Right lung (tissue), 2 donors: ENCODE measurements at regions not wholly inside any gene's neighbourhood (a gene's known extent, or its start where the extent isn't known, plus 50 kb on each side); places are given as distances from the start of the nearest gene placed in this dataset.
"Not testable (repeated sequence)": the region's sequence is repeated elsewhere in the genome, so short reads cannot be mapped to it uniquely, and the experiment has no call there.

Experiments
- DNase-seq, 2 donors: peaks; one replicate each; pipeline ENCODE4 v3.0.0-alpha.2; 2013

DNA sequence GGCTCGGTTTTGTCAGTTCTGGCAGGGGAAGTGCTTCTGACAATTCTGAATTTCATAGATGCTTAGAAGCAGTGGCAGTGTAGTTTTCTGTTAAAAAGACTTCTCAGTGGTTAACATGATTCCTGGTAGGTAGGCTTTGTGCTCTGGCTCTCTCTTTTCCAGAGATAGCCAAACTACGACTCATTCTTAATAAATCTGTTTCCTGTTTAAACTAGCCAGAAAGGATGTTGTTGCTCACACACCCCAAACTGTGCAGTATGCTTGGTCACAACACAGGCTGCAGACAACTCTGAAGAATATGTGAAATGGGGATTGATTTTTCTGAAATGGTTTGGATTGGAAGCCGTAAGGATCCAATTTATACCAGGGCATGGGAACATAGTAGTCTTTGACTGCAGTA is 711.5 kb downstream of the PCDH17 start:
- no peak for DNase-seq

DNA sequence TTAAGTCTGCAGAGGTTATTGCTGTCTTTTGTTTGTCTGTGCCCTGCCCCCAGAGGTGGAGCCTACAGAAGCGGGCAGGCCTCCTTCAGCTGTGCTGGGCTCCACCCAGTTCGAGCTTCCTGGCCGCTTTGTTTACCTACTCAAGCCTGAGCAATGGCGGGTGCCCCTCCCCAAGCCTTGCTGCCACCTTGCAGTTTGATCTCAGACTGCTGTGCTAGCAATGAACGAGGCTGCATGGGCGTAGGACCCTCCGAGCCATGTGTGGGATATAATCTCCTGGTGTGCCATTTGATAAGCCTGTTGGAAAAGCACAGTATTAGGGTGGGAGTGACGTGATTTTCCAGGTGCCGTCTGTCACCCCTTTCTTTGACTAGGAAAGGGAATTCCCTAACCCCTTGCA is 720.6 kb downstream of the PCDH17 start:
- not testable (repeated sequence) for DNase-seq

DNA sequence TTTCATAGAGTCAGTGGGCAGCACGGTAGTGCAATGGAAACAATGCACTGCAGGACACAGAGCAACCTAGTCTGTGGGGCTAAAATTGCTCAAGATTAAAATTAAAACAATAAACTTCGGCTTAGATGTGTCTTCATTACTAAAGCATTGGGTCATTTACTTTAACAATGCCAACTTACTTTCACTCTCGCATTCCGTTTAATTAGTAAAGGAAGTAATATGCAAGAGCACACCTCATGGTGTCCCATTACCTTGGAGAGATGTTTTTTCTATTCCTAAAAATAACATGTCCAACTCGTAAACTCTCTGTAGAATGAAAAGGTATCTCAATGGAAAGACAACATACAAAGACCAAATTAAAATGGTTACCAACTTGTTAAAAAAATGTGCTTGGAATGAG is 738.4 kb downstream of the PCDH17 start:
- no peak for DNase-seq

- DNase-seq: no peak
Measured at GRCh38 chr13:58376349-58376748, 744.8 kb downstream of the PCDH17 start.

- DNase-seq: no peak
Measured at GRCh38 chr13:58376775-58377174, 745.2 kb downstream of the PCDH17 start.

GRCh38 chr13:58379221-58379620 is 747.7 kb downstream of the PCDH17 start:
- no peak for DNase-seq

- not testable (repeated sequence) for DNase-seq
Measured at GRCh38 chr13:58385336-58385735, 753.8 kb downstream of the PCDH17 start.

DNA sequence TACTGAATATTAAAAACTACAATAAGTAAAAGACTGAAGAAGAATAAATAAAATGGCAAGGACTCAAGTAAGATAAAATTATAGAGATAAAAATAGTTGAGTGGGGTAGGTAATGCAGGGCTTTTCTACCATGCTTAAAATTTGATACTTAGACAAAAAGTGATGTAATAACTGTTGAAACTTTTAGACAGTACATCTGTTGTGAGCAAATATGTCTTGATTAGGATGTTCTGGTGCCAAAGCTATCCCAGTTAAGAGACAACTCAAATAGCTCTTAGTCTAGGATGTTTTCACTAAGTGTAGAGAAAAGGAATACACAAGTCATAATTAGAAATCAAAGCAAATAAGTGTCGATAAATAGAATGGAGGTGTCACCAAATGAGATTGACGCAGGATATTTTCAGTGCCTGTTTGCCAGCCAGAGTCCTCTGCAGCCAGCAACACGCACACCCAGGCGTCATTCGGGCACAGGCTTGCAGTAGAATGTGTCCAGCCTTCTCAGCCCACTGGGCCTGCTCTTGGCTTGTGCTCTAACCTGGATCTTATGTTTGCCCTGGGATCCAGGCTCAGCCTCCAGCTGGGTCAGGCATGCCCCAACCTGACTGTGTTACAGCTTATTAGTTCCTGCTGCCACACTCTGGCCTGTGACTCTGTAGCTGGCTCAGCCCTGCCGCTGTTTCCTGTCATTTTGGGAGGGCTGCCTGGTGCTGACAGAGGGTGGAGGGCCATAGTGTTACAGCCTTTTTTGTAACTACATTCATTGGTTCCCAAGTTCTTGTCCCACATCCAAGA is 766.2 kb downstream of the PCDH17 start:
- DNase-seq: no peak

- no peak for DNase-seq
Measured at GRCh38 chr13:58399263-58399662, 767.7 kb downstream of the PCDH17 start.

DNA sequence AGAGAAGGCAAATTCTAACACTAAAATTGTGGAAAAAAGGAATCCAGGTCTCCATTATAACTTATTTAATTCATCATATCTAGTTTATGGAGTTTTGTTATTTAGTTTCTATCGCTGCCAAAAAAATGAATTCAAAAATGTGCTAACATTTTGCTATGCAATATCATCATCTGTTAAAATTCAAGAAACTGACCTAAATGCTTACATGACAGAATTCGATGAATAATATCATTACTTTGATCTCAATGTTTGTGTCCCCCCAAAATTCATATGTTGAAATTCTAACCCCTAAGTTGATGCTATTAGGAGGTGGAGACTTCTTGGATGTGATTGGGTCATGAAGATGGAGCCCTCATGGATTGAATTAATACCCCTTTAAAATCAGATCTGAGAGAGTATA is 775.0 kb downstream of the PCDH17 start:
- DNase-seq: no peak

DNA sequence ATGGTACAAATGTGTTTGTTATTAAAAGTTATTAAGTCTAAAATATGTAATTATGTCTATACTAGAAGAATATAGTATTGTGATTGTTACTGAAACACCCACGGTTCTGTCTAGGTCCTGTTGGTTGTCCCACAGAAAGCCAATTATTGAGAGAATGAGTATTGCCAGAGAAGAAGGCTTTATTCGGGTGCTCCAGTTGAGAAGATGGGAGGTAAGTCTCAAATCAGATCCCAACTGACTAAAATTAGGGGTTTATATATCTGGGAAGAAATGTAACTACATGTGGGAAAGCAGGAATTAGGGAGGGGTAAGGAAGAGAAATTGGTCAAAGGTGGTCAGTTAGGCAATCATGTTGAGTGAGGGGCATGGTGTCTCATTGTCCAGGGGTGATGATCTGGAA is 798.4 kb downstream of the PCDH17 start:
- DNase-seq: no peak

DNA sequence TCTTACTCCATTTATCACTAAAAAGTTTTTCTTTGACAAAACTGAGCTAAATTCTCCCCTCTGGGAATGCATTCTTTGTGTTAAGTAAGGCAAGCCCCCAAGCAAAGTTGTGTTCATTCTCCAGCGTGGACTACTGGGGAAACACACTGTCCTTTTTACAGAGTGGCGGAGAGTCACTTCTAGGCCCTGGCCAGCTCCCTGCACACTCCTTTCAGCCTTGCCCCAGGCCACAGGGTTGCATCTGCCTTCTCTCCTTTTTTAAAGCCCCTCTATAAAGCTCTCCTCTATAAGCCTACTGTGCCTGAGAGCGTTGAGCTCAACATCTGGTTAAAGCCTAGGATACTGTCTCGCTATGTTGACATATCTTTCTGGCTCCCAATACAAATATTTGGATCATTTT is 803.4 kb downstream of the PCDH17 start:
- DNase-seq: no peak

DNA sequence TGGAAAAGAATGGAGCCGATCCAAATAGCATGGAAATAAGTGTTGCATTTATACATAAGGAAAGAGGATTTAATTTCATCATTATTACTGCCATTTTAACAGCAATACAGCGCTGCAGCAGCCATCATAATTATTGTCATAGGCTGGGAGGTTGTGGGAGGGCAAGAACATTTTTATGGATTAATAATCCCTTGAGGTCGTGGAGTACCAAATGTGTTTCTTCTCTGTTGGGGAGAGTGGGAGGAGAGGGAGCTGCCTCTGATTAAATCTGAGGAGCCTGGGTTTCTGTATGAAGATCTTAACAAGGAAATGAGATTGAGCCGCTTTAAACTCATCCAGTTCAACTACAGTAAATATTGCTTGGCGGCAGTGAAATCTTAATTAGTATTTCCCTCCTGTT is 805.9 kb downstream of the PCDH17 start:
- DNase-seq: no peak

GRCh38 chr13:58446979-58447378 is 815.4 kb downstream of the PCDH17 start:
- no peak for DNase-seq

DNA sequence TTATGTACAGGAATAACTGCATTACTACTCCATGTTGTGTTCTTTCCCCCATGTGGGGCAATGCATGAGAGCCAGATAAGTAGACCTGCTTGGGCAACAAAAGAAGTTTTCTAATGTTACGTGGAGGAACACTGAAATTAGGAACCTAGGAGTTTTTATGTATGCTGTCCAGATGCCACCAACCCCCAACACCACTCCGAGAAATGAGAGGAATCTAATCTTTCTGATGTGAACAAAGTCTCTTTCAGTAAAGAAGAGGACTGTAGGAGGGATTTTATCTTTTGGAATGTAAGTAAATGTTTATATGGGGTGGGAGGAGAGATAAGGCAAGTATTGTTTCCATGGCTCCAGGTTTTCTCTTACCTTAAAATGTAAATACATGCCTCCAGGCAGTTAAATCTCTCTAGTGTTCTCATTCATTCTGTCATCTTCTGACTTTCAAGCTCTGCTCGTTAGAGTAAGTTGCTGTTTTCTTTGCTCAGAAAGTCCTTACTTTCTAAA is 820.6 kb downstream of the PCDH17 start:
- no peak for DNase-seq

DNA sequence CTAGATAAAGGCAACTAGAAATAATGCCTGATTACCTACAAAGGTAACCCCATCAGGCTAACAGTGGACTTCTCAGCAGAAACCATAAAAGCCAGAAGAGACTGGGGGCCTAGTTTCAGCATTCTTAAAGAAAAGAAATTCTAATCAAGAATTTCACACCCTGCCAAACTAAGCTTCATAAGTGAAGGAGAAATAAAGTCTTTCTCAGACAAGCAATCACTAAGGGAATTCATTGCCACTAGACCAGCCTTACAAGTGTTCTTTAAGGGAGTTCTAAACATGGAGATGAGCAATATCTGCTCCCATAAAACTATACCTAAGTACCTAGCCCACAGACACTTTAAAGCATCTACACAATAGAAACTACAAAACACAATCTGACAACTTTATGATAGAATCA is 823.5 kb downstream of the PCDH17 start:
- DNase-seq: no peak

GRCh38 chr13:58461217-58461616 is 829.7 kb downstream of the PCDH17 start:
- no peak for DNase-seq

GRCh38 chr13:58463841-58464240 is 832.3 kb downstream of the PCDH17 start:
- no peak for DNase-seq

DNA sequence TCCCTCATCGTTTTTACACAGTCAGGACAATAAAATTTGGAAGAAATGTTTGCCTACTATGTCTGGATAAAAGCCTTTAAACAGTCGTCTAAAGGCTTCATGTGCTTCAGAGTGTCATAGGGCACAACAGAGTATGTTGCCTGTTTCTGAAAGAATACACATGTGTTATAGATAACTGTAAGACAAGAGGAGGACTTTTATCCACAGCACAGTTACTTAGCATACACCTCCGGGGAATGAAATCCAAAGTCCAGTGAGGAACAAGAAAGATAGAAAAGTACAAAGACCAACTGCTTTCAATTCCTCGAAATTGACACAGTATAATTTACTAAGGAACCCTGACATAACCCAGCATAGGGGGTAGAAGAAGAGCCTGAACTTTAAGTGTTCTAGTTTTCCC is 835.6 kb downstream of the PCDH17 start:
- DNase-seq: no peak

DNA sequence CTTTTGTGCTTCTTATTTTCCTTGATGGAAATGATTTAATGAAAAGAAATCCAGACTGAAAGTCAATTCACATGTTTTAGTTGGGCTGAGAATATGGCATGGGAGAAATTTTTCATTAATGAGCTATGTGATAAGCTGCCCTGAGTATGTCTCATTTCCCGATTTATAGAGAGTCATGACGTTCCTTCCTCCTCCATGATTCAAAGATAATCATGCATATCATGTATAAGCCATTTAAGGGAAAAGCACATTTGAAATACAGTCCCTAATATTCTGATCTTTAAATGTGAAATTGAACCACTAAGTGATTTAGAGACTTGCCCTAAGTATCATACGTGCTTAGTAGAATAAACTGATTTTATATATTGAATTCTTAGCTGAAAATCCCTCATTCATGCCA is 840.9 kb downstream of the PCDH17 start:
- no peak for DNase-seq

GRCh38 chr13:58474581-58474980 is 843.0 kb downstream of the PCDH17 start:
- DNase-seq: no peak

GRCh38 chr13:58476206-58476918 is 844.8 kb downstream of the PCDH17 start:
- no peak for DNase-seq

- no peak for DNase-seq
Measured at GRCh38 chr13:58478858-58479257, 847.3 kb downstream of the PCDH17 start.
